ENCODE measurements at regions not wholly inside any gene's neighbourhood (a gene's known extent, or its start where the extent isn't known, plus 50 kb on each side); places are given as distances from the start of the nearest gene placed in this dataset.

DNA sequence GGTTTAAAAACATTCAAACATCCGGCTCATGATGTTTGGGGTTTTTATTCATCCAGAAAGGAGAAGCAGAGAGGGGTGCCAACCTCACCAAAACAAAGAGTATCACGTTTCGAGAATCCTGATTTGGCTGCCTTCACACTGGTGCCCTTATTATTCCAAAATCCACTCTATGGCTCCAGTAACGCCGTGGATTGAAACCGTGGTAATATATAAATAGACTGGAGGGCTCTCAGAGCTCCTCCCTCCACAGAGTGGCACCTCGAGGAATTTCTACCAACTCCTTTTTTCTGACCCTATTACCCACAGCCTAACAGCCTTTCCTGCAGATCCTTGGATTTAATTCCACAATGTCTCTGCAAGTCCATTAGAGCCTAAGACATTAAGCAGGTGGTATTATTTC, 353.6 kb downstream of the CRPPA start:
- no peak overlapping the region for H3K27ac ChIP-seq (ENCODE audit: low read depth, low read length)
- H3K9me3 ChIP-seq (ENCODE audit: control insufficient read depth in 1 of 2, low read length in 2 of 2): no peaks in the 10 kb centered on the region
- no peak overlapping the region for H3K4me3 ChIP-seq (ENCODE audit: low read depth in 1 of 2, low read length in 2 of 2)
- H3K9ac ChIP-seq (ENCODE audit: low read depth in 1 of 2, low read length in 2 of 2): no peak overlapping the region
- no peaks in the 10 kb centered on the region for H3K36me3 ChIP-seq (ENCODE audit: control insufficient read depth in 1 of 2, insufficient read depth in 2 of 2, low read length in 2 of 2)
- no peaks in the 10 kb centered on the region for H3K27me3 ChIP-seq (ENCODE audit: control insufficient read depth in 1 of 2, insufficient read depth in 2 of 2, low read length in 2 of 2)
- no peaks in the 10 kb centered on the region for H3K4me1 ChIP-seq (ENCODE audit: control insufficient read depth in 1 of 2, insufficient read depth in 2 of 2, low read length in 2 of 2)

DNA sequence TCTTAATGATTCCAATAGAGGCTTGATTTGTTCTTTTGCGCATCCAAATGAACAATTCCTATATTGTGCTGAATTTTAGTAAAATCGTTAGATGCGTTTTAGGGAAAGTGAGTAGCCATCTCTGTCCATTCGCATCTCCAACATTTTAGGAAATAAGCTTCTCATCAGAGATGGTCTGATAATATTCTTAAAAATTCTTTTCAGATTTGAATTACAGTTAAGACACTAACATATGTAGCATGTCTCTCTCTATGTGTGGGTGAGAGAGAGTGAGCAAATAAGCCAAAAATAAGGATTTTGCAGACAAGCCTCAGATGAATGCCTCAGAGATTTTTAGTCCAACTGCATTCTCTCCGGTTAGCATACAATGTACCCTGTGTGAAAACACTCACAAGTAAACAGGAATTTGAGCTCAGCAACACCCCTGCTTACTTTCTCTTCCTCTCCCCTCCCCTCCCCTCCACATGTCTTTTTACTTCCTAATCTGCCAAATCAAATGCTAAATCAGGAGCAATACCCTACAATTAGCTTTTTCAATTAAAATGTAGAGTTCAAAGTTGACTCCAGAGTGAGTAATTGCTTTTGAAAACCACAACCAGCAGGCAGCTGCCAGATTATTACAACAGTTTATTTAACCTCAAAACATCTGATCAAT, 354.4 kb downstream of the CRPPA start:
- H3K4me3 ChIP-seq (ENCODE audit: low read depth in 1 of 2, low read length in 2 of 2): no peak overlapping the region
- H3K4me1 ChIP-seq (ENCODE audit: control insufficient read depth in 1 of 2, insufficient read depth in 2 of 2, low read length in 2 of 2): no peaks in the 10 kb centered on the region
- no peaks in the 10 kb centered on the region for H3K36me3 ChIP-seq (ENCODE audit: control insufficient read depth in 1 of 2, insufficient read depth in 2 of 2, low read length in 2 of 2)
- H3K9ac ChIP-seq (ENCODE audit: low read depth in 1 of 2, low read length in 2 of 2): no peak overlapping the region
- no peak overlapping the region for H3K27ac ChIP-seq (ENCODE audit: low read depth, low read length)
- H3K9me3 ChIP-seq (ENCODE audit: control insufficient read depth in 1 of 2, low read length in 2 of 2): no peaks in the 10 kb centered on the region
- no peaks in the 10 kb centered on the region for H3K27me3 ChIP-seq (ENCODE audit: control insufficient read depth in 1 of 2, insufficient read depth in 2 of 2, low read length in 2 of 2)

DNA sequence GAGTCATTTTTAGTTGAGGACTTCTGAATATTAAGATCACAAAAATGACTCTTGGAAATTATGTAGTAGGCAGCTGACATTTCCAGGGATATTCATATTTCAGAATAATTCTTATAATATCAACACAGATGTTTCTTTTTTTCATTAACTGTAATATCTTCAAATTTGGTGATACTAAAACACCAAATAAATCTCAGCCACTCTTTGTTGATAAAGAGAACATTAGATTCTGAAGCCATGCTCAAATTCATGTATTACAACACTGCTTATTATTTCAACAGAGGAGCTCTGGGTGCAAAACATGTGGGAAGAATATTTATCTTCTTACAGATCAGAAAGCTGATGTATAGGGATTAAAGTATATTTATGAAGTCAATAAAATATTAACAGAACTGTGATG, 355.4 kb downstream of the CRPPA start:
- H3K36me3 ChIP-seq (ENCODE audit: control insufficient read depth in 1 of 2, insufficient read depth in 2 of 2, low read length in 2 of 2): no peaks in the 10 kb centered on the region
- no peak overlapping the region for H3K27ac ChIP-seq (ENCODE audit: low read depth, low read length)
- no peaks in the 10 kb centered on the region for H3K4me1 ChIP-seq (ENCODE audit: control insufficient read depth in 1 of 2, insufficient read depth in 2 of 2, low read length in 2 of 2)
- no peaks in the 10 kb centered on the region for H3K9me3 ChIP-seq (ENCODE audit: control insufficient read depth in 1 of 2, low read length in 2 of 2)
- H3K9ac ChIP-seq (ENCODE audit: low read depth in 1 of 2, low read length in 2 of 2): no peak overlapping the region
- H3K4me3 ChIP-seq (ENCODE audit: low read depth in 1 of 2, low read length in 2 of 2): no peak overlapping the region
- H3K27me3 ChIP-seq (ENCODE audit: control insufficient read depth in 1 of 2, insufficient read depth in 2 of 2, low read length in 2 of 2): no peaks in the 10 kb centered on the region

DNA sequence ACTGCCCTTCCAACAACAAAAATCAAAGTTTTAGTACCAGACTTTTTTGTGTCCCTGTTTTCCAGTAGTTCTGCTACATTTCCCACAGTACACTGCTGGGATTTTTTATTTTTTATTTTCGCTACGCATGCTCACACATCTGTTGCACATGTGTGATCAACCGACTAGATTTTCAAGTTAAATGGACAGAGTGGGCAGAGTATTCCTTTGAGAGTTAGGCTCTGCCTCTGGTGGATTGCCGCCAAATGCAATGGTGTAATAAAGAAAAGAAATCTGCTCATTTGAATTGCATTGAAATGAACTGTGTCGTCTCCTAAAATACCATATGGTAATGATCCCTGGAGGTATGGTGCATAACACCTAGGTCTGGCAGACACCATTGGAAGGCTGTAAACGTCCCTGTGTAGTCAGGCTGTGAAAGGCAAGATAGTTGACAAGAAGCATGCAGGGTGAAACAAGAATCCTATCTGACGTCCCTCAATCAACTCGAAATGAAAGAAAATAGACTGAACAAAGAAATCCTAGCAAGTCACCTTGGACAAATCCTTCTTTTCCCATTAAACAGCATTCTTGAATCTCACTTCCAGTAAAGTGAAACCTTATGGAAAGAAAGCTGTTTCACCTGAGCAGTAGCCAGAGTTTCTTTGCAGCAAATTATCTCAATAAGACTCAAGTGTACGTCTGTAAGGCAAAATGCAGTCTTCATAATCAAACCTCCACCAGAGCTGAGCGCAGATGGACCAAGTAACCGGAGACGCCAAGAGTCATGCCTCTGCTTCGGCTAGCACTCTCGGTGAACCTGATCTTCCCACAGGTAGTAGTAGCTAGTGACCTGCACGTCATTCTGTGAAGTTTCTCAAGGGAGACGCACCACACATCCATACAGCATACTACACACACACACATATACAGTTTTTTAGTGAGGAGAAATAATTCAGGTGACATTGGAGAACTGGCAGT, 357.3 kb downstream of the CRPPA start:
- Histone ChIP-seq H3K27me3 (ENCODE audit: control insufficient read depth in 1 of 2, insufficient read depth in 2 of 2, low read length in 2 of 2) (no peaks in the 10 kb centered on the region), H3K4me1 (ENCODE audit: control insufficient read depth in 1 of 2, insufficient read depth in 2 of 2, low read length in 2 of 2) (no peaks in the 10 kb centered on the region), H3K9ac (ENCODE audit: low read depth in 1 of 2, low read length in 2 of 2) (no peak overlapping the region), H3K4me3 (ENCODE audit: low read depth in 1 of 2, low read length in 2 of 2) (no peak overlapping the region), H3K36me3 (ENCODE audit: control insufficient read depth in 1 of 2, insufficient read depth in 2 of 2, low read length in 2 of 2) (no peaks in the 10 kb centered on the region), H3K27ac (ENCODE audit: low read depth, low read length) (no peak overlapping the region), H3K9me3 (ENCODE audit: control insufficient read depth in 1 of 2, low read length in 2 of 2) (no peaks in the 10 kb centered on the region)

DNA sequence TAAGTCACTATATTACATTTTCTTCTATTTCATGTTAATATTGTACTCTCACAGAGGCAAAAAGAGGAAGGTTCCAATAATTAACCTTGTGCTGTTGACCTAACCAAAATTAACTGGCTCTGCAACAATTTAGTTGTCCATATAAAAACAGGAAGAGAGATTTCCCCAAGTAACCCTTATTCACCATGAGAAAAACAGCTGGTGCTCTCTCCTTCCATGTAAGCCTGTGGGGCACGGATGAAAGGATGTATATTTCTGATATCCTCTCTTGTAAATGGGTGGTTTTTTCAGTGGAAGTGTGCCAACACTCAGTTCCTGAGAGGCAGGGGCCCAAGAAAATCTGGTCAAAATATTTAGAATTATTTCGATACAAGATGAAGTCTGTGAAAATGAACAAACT, 358.1 kb downstream of the CRPPA start:
- H3K27me3 ChIP-seq (ENCODE audit: control insufficient read depth in 1 of 2, insufficient read depth in 2 of 2, low read length in 2 of 2): no peaks in the 10 kb centered on the region
- H3K36me3 ChIP-seq (ENCODE audit: control insufficient read depth in 1 of 2, insufficient read depth in 2 of 2, low read length in 2 of 2): no peaks in the 10 kb centered on the region
- H3K4me1 ChIP-seq (ENCODE audit: control insufficient read depth in 1 of 2, insufficient read depth in 2 of 2, low read length in 2 of 2): no peaks in the 10 kb centered on the region
- H3K9me3 ChIP-seq (ENCODE audit: control insufficient read depth in 1 of 2, low read length in 2 of 2): no peaks in the 10 kb centered on the region
- H3K4me3 ChIP-seq (ENCODE audit: low read depth in 1 of 2, low read length in 2 of 2): no peak overlapping the region
- no peak overlapping the region for H3K27ac ChIP-seq (ENCODE audit: low read depth, low read length)
- H3K9ac ChIP-seq (ENCODE audit: low read depth in 1 of 2, low read length in 2 of 2): no peak overlapping the region

DNA sequence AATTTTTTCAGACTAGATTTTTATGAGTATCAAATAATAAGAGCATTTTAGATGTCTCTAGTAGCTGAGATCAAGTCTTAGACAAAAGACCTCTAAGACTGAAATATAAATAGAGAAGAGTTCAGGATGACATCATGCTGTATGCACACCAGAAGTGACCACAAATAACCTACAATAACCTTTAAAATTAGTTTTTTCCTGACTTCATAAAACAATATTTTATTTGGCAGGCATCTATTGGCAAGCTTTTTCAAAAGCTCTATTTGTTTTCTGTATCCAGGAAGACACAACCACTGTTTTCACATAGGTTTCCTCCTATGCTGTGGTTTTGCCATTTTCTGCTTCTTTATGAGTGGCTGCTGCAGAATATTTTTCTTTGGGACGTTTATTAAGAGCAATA, 359.1 kb downstream of the CRPPA start:
- Histone ChIP-seq H3K9ac (ENCODE audit: low read depth in 1 of 2, low read length in 2 of 2) (no peak overlapping the region), H3K9me3 (ENCODE audit: control insufficient read depth in 1 of 2, low read length in 2 of 2) (no peaks in the 10 kb centered on the region), H3K27ac (ENCODE audit: low read depth, low read length) (no peak overlapping the region), H3K36me3 (ENCODE audit: control insufficient read depth in 1 of 2, insufficient read depth in 2 of 2, low read length in 2 of 2) (no peaks in the 10 kb centered on the region), H3K4me3 (ENCODE audit: low read depth in 1 of 2, low read length in 2 of 2) (no peak overlapping the region), H3K27me3 (ENCODE audit: control insufficient read depth in 1 of 2, insufficient read depth in 2 of 2, low read length in 2 of 2) (no peaks in the 10 kb centered on the region), H3K4me1 (ENCODE audit: control insufficient read depth in 1 of 2, insufficient read depth in 2 of 2, low read length in 2 of 2) (no peaks in the 10 kb centered on the region)

DNA sequence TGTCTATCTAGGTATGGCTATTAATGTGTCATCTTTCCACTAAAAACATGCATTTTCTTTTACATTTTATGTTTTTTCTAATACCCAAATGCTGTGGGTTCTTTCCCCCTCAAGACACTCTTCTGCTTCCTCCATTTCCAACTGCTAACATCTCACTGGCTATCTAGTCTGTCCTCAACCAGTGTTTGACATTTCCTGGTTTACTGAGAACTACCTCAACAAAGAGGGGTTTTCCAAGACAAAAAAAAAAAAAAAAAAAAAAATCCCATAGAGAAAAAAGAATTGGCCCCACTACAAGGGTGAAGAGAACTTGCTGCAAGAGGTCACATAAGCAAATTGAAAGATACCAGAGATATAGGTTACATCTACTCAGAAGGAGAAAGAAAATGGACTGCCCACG, 359.7 kb downstream of the CRPPA start:
- no peak overlapping the region for H3K27ac ChIP-seq (ENCODE audit: low read depth, low read length)

DNA sequence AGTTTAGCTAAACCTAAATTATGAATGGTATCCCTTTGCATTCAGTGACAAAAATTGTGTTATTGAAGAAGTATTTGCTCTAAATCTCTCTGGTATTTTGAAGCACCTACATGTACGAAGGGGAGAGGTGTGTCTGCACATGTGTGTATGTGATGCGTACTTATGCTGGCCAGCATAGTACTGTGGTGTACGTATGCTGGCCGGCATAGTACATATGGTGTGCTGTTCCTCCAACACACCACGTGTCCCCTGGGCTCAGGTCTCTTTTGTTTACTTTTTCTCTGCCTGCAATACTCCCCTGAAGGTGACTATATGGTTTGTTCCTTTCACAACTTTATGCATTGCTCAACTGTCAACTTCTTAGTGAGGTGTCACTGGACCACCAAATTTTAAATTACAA, 360.3 kb downstream of the CRPPA start:
- Histone ChIP-seq H3K9me3 (ENCODE audit: control insufficient read depth in 1 of 2, low read length in 2 of 2) (no peaks in the 10 kb centered on the region), H3K36me3 (ENCODE audit: control insufficient read depth in 1 of 2, insufficient read depth in 2 of 2, low read length in 2 of 2) (no peaks in the 10 kb centered on the region), H3K27ac (ENCODE audit: low read depth, low read length) (no peak overlapping the region), H3K4me1 (ENCODE audit: control insufficient read depth in 1 of 2, insufficient read depth in 2 of 2, low read length in 2 of 2) (no peaks in the 10 kb centered on the region), H3K4me3 (ENCODE audit: low read depth in 1 of 2, low read length in 2 of 2) (no peak overlapping the region), H3K9ac (ENCODE audit: low read depth in 1 of 2, low read length in 2 of 2) (no peak overlapping the region), H3K27me3 (ENCODE audit: control insufficient read depth in 1 of 2, insufficient read depth in 2 of 2, low read length in 2 of 2) (no peaks in the 10 kb centered on the region)

More for the DNA sequence above, 359.7 kb downstream of the CRPPA start:
- no peaks in the 10 kb centered on the region for H3K36me3 ChIP-seq (ENCODE audit: control insufficient read depth in 1 of 2, insufficient read depth in 2 of 2, low read length in 2 of 2)
- H3K27me3 ChIP-seq (ENCODE audit: control insufficient read depth in 1 of 2, insufficient read depth in 2 of 2, low read length in 2 of 2): no peaks in the 10 kb centered on the region
- H3K4me3 ChIP-seq (ENCODE audit: low read depth in 1 of 2, low read length in 2 of 2): no peak overlapping the region
- no peaks in the 10 kb centered on the region for H3K4me1 ChIP-seq (ENCODE audit: control insufficient read depth in 1 of 2, insufficient read depth in 2 of 2, low read length in 2 of 2)
- H3K9ac ChIP-seq (ENCODE audit: low read depth in 1 of 2, low read length in 2 of 2): no peak overlapping the region
- H3K9me3 ChIP-seq (ENCODE audit: control insufficient read depth in 1 of 2, low read length in 2 of 2): no peaks in the 10 kb centered on the region

DNA sequence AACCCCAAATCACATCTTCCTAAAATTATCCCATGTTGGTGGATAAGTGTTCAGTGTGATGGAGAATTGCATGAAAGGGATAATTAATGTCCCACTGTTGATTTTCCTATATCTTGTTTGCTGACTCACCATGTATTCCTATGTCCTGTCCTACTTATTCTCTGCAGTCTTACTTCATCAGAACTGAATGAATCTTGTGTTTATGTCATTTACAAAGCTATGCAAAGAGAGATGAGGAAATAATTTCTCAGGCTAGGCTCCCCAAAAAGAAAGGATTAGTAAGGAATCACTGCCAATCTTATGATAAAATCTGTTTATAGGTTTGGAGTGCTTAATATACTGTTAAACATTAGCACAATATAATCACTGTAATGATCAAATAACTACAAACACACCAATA, 360.8 kb downstream of the CRPPA start:
- Histone ChIP-seq H3K9ac (ENCODE audit: low read depth in 1 of 2, low read length in 2 of 2) (no peak overlapping the region), H3K4me1 (ENCODE audit: control insufficient read depth in 1 of 2, insufficient read depth in 2 of 2, low read length in 2 of 2) (no peaks in the 10 kb centered on the region), H3K36me3 (ENCODE audit: control insufficient read depth in 1 of 2, insufficient read depth in 2 of 2, low read length in 2 of 2) (no peaks in the 10 kb centered on the region), H3K4me3 (ENCODE audit: low read depth in 1 of 2, low read length in 2 of 2) (no peak overlapping the region), H3K27me3 (ENCODE audit: control insufficient read depth in 1 of 2, insufficient read depth in 2 of 2, low read length in 2 of 2) (no peaks in the 10 kb centered on the region), H3K27ac (ENCODE audit: low read depth, low read length) (no peak overlapping the region), H3K9me3 (ENCODE audit: control insufficient read depth in 1 of 2, low read length in 2 of 2) (no peaks in the 10 kb centered on the region)

DNA sequence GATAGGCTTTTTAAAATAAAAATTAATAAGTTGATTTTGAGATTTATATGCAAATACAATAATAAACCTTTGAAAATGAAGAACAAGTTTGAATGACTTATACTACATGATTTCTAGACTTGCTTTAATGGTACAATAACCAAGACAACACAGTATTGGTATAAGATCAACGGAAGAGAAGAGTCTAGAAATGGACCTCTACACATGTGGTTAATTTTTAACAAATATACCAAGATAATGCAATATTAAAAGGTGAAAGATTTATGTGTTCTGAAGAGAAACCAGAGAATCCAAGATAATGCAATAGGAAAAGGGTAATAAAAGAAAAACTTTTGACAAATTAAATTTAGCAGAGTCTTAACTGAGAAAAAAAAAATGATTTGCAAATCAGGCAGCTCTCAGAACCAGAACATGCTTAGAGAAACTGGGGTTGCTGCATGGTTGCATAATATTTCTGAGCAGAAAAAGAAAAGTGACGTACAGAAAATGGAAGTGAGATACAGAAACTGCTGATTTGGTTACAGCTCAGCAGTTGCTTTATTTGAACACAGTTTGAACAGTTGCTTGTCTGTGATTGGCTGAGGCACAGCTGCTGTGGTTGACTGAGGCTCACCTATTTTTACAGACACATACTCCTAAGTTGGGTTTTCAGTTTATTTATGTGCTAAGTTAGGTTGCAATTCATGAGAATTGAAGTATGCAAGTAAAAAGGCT, 365.9 kb downstream of the CRPPA start:
- Histone ChIP-seq H3K4me3 (ENCODE audit: low read depth in 1 of 2, low read length in 2 of 2) (no peak overlapping the region), H3K36me3 (ENCODE audit: control insufficient read depth in 1 of 2, insufficient read depth in 2 of 2, low read length in 2 of 2) (no peaks in the 10 kb centered on the region), H3K27me3 (ENCODE audit: control insufficient read depth in 1 of 2, insufficient read depth in 2 of 2, low read length in 2 of 2) (no peaks in the 10 kb centered on the region), H3K27ac (ENCODE audit: low read depth, low read length) (no peak overlapping the region), H3K9me3 (ENCODE audit: control insufficient read depth in 1 of 2, low read length in 2 of 2) (no peaks in the 10 kb centered on the region), H3K9ac (ENCODE audit: low read depth in 1 of 2, low read length in 2 of 2) (no peak overlapping the region), H3K4me1 (ENCODE audit: control insufficient read depth in 1 of 2, insufficient read depth in 2 of 2, low read length in 2 of 2) (no peaks in the 10 kb centered on the region)

Measured in duodenal mucosa (tissue), 2 donors.